Activated CD8-positive, alpha-beta memory T cell treated with anti-CD3 and anti-CD28 coated beads, Interleukin-2, amount 10 ng/mL, durations not matched to agents 7 days and 5 days (primary cell): ENCODE measurements at regions not wholly inside any gene's neighbourhood (a gene's known extent, or its start where the extent isn't known, plus 50 kb on each side); places are given as distances from the start of the nearest gene placed in this dataset.
"Not testable (repeated sequence)": the region's sequence is repeated elsewhere in the genome, so short reads cannot be mapped to it uniquely, and the experiment has no call there.

Experiments used
- ATAC-seq: fragments of 150-1000 bp; cut with Tn5 transposase; one replicate; pipeline ENCODE4 v1.10.0; 2021; ENCODE audit warnings: moderate library complexity
- CTCF ChIA-PET: fragments of 350-600 bp; sonication (Branson Sonifier 250); formaldehyde crosslinking; loops from one replicate; lab custom pipeline; 2021; ENCODE audit warnings: antibody characterized with exemption; lab: Charles Lee
- DNase-seq: peaks from one replicate; pipeline ENCODE4 v3.0.0-alpha.2; 2020
- H3K27ac Mint-ChIP-seq: one replicate; pipeline ENCODE4 v1.8.0; 2021; ENCODE audit warnings: mild to moderate bottlenecking, mixed read lengths
- H3K27me3 Mint-ChIP-seq: one replicate; pipeline ENCODE4 v1.8.0; 2021; ENCODE audit warnings: mixed read lengths
- H3K36me3 Mint-ChIP-seq: one replicate; pipeline ENCODE4 v1.8.0; 2021; ENCODE audit warnings: mild to moderate bottlenecking, mixed read lengths
- H3K4me1 Mint-ChIP-seq: one replicate; pipeline ENCODE4 v1.8.0; 2021; ENCODE audit warnings: mixed read lengths
- H3K4me3 Mint-ChIP-seq: one replicate; pipeline ENCODE4 v1.8.0; 2021; ENCODE audit warnings: mild to moderate bottlenecking, moderate library complexity, mixed read lengths
- H3K9me3 Mint-ChIP-seq: one replicate; pipeline ENCODE4 v1.8.0; 2022; ENCODE audit warnings: low read depth, mixed read lengths

DNA sequence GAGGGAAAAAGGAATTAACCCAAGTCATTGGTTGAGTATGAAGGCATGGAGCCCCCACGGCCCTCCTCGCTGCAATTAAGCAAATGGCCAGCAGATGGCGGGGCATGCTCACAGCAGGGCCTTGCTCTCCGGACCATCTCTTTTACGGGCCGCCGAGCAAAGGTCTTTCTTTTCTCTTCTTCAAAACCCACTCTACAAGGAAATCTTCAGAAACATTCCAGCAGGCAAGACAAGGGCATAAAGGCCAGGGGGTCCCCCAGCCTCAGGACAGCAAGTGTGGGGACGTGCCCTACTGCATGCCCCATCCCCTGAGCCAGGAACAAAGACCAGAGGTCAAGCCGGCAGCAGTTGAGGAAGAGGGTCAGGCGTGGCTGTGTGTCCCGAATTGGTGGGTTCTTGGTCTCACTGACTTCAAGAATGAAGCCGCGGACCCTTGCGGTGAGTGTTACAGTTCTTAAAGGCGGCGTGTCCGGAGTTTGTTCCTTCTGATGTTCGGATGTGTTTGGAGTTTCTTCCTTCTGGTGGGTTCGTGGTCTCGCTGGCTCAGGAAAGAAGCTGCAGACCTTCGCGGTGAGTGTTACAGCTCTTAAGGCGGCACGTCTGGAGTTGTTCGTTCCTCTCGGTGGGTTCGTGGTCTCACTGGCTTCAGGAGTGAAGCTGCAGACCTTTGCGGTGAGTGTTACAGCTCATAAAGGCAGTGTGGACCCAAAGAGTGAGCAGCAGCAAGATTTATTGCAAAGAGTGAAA lies 59.6 kb upstream of the TOP1 start:
- H3K27me3 Mint-ChIP-seq: peaks cover 31% of the 10 kb centered on the region
- H3K4me3 Mint-ChIP-seq: peak overlapping the region; percentile 76
- peak; percentile 90 for DNase-seq
- H3K36me3 Mint-ChIP-seq, H3K9me3 Mint-ChIP-seq: not testable (repeated sequence)
- ATAC-seq: peak; percentile 97
- CTCF ChIA-PET: interaction anchor here (0.7 to 4.0 kb wide), 35 partner anchors 11 to 382 kb away, joined by 3 to 51 read pairs (median 4); partner anchors contain the start of genes LPIN3 and PLCG1
- peak overlapping the region; percentile 56 for H3K27ac Mint-ChIP-seq
- H3K4me1 Mint-ChIP-seq: peaks cover 18% of the 10 kb centered on the region

GRCh38 chr20:40970218-40970617 lies 58.4 kb upstream of the TOP1 start:
- peaks cover 41% of the 10 kb centered on the region for H3K27me3 Mint-ChIP-seq
- no peak overlapping the region for H3K27ac Mint-ChIP-seq
- H3K4me3 Mint-ChIP-seq: no peak overlapping the region
- CTCF ChIA-PET: interaction anchor here (4.0 kb wide), 1 partner anchor 22 kb away, joined by 26 read pairs; no protein-coding TSS in a partner anchor
- ATAC-seq: no peak
- no peaks in the 10 kb centered on the region for H3K9me3 Mint-ChIP-seq
- H3K36me3 Mint-ChIP-seq: no peaks in the 10 kb centered on the region
- DNase-seq: peak; percentile 38
- H3K4me1 Mint-ChIP-seq: peaks cover 18% of the 10 kb centered on the region

- CTCF ChIA-PET: interaction anchor here (1.0 kb wide), 1 partner anchor 15 kb away, joined by 3 read pairs; no protein-coding TSS in a partner anchor
These were observed 51.4 kb upstream of the TOP1 start for GRCh38 chr20:40977218-40977617.

DNA sequence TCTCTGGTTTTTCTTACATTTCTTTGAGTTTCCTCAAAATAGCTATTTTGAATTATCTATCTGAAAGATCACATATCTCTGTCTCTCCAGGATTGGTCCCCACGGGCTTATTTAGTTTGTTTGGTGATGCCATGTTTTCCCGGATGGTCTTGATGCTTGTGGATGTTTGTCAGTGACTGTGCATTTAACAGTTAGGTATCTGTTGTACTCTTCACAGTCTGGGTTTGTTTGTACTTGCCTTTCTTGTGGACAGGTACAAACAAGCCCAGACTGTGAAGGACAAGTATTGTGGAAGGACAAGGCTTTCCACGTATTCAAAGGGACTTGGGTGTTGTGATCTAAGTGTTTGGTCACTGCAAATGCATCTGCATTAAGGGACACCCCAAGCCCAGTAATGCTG lies 49.9 kb upstream of the TOP1 start:
- Mint-ChIP-seq H3K27me3 (peaks cover 39% of the 10 kb centered on the region), H3K36me3 (peaks cover 10% of the 10 kb centered on the region), H3K9me3 (peaks cover 15% of the 10 kb centered on the region), H3K27ac (no peak overlapping the region), H3K4me1 (peaks cover 5% of the 10 kb centered on the region), H3K4me3 (no peak overlapping the region)
- no peak for DNase-seq
- CTCF ChIA-PET: interaction anchor here (1.7 to 2.1 kb wide), 2 partner anchors 10 to 16 kb away, joined by 4 to 7 read pairs; no protein-coding TSS in a partner anchor
- no peak for ATAC-seq

More at GRCh38 chr20:40977218-40977617, 51.4 kb upstream of the TOP1 start:
- Mint-ChIP-seq H3K9me3 (peaks cover 15% of the 10 kb centered on the region), H3K27ac (no peak overlapping the region), H3K4me3 (no peak overlapping the region), H3K4me1 (peaks cover 5% of the 10 kb centered on the region), H3K36me3 (peaks cover 10% of the 10 kb centered on the region), H3K27me3 (peaks cover 47% of the 10 kb centered on the region)
- ATAC-seq (no peak), DNase-seq (no peak)
